Liver (tissue), 8 donors: ENCODE measurements at regions not wholly inside any gene's neighbourhood (a gene's known extent, or its start where the extent isn't known, plus 50 kb on each side); places are given as distances from the start of the nearest gene placed in this dataset.

Experiments
- DNase-seq: peaks from one replicate; pipeline ENCODE4 v3.0.0-alpha.2; 2017; ENCODE audit warnings: low spot score
- H3K27ac ChIP-seq, 2 donors: one replicate each; pipeline ENCODE4 v1.7.0; 2013; ENCODE audit warnings: inconsistent platforms in 2 of 2, low read length in 2 of 2, control low read depth in 1 of 2, low read depth in 1 of 2, mild to moderate bottlenecking in 1 of 2
- H3K27me3 ChIP-seq, 4 donors: one replicate each; pipeline versions ENCODE4 v1.6.1 to v1.7.0; 2013; ENCODE audit warnings: low read length in 3 of 4, inconsistent platforms in 1 of 4, mild to moderate bottlenecking in 1 of 4, moderate library complexity in 1 of 4; ENCODE audit not compliant: control insufficient read depth in 4 of 4, insufficient read depth in 4 of 4
- H3K36me3 ChIP-seq, 4 donors: one replicate each; pipeline versions ENCODE4 v1.6.1 to v1.7.0; 2013; ENCODE audit warnings: low read length in 3 of 4, mild to moderate bottlenecking in 3 of 4, low read depth in 1 of 4, moderate library complexity in 1 of 4; ENCODE audit not compliant: control insufficient read depth in 4 of 4, insufficient read depth in 3 of 4
- H3K4me1 ChIP-seq, 4 donors: one replicate each; pipeline versions ENCODE4 v1.6.1 to v1.7.0; 2013; ENCODE audit warnings: low read length in 3 of 4, mild to moderate bottlenecking in 3 of 4, moderate library complexity in 1 of 4; ENCODE audit not compliant: control insufficient read depth in 4 of 4, insufficient read depth in 4 of 4
- H3K4me3 ChIP-seq, 3 donors: one replicate each; pipeline versions ENCODE4 v1.6.1 to v1.7.0; 2013; ENCODE audit warnings: low read length in 3 of 3, control low read depth in 1 of 3, low read depth in 1 of 3, mild to moderate bottlenecking in 1 of 3
- H3K9ac ChIP-seq, 2 donors: one replicate each; pipeline ENCODE4 v1.7.0; 2013; ENCODE audit warnings: low read length in 2 of 2, mild to moderate bottlenecking in 2 of 2, moderate library complexity in 2 of 2, control low read depth in 1 of 2, low read depth in 1 of 2
- H3K9me3 ChIP-seq, 4 donors: one replicate each; pipeline versions ENCODE4 v1.6.1 to v1.7.0; 2013; ENCODE audit warnings: low read length in 3 of 4; ENCODE audit not compliant: control insufficient read depth in 4 of 4
- ATF3 ChIP-seq: IDR thresholded peaks from 2 replicates; pipeline ENCODE4 v1.6.1; 2016; ENCODE audit warnings: antibody characterized with exemption
- EGR1 ChIP-seq, 2 donors: IDR thresholded peaks; 2 replicates each; pipeline ENCODE4 v1.6.1; 2016 to 2018; ENCODE audit warnings: antibody characterized with exemption in 2 of 2, low read depth in 2 of 2
- FOXA2 ChIP-seq: IDR thresholded peaks from 2 replicates; pipeline ENCODE4 v1.6.1; 2016; ENCODE audit warnings: antibody characterized with exemption
- GABPA ChIP-seq, 2 donors: IDR thresholded peaks in 1 of 2; conservative IDR thresholded peaks in 1 of 2; 2 replicates each; pipeline ENCODE4 v1.6.1; 2016; ENCODE audit warnings: antibody characterized with exemption in 2 of 2, mild to moderate bottlenecking in 1 of 2, moderate library complexity in 1 of 2
- HNF4A ChIP-seq, 2 donors: conservative IDR thresholded peaks; 2 replicates each; pipeline ENCODE4 v1.6.1; 2016; ENCODE audit warnings: antibody characterized with exemption in 2 of 2, mild to moderate bottlenecking in 2 of 2
- HNF4G ChIP-seq: IDR thresholded peaks from 2 replicates; pipeline ENCODE4 v1.6.1; 2016; ENCODE audit warnings: antibody characterized with exemption
- JUND ChIP-seq, 2 donors: IDR thresholded peaks; 2 replicates each; pipeline ENCODE4 v1.6.1; 2016; ENCODE audit warnings: antibody characterized with exemption in 2 of 2
- MAX ChIP-seq: IDR thresholded peaks from 2 replicates; pipeline ENCODE4 v1.6.1; 2016; ENCODE audit warnings: antibody characterized with exemption
- NR2F2 ChIP-seq: IDR thresholded peaks from 2 replicates; pipeline ENCODE4 v1.6.1; 2016; ENCODE audit warnings: antibody characterized with exemption
- RAD21 ChIP-seq, 2 donors: IDR thresholded peaks; 2 replicates each; pipeline ENCODE4 v1.6.1; 2016; ENCODE audit warnings: antibody characterized with exemption in 2 of 2, mild to moderate bottlenecking in 2 of 2
- RXRA ChIP-seq, 2 donors: IDR thresholded peaks; 2 replicates each; pipeline ENCODE4 v1.6.1; 2017 to 2018; ENCODE audit warnings: antibody characterized with exemption in 2 of 2, mild to moderate bottlenecking in 1 of 2
- SP1 ChIP-seq: IDR thresholded peaks from 2 replicates; pipeline ENCODE4 v1.6.1; 2018; ENCODE audit warnings: antibody characterized with exemption, mild to moderate bottlenecking
- TAF1 ChIP-seq: conservative IDR thresholded peaks from 2 replicates; pipeline ENCODE4 v1.6.1; 2016; ENCODE audit warnings: antibody characterized with exemption, mild to moderate bottlenecking
- YY1 ChIP-seq: IDR thresholded peaks from 2 replicates; pipeline ENCODE4 v1.6.1; 2016; ENCODE audit warnings: antibody characterized with exemption, mild to moderate bottlenecking
- WGBS: extraction: QIAGEN DNeasy Blood & Tissue Kit; methylation state at CpG from one replicate; pipeline ENCODE4 v1.1.7; 2013; 5-methylcytosine and 5-hydroxymethylcytosine counted together
- TF ChIP-seq, protein P1 (sequence below): IDR thresholded peaks from 2 replicates; pipeline ENCODE4 v1.6.1; 2016; ENCODE audit warnings: antibody characterized with exemption
- TF ChIP-seq, protein P2 (sequence below): fragments of 150-350 bp; IDR thresholded peaks from 2 replicates; pipeline ENCODE4 v1.5.1; 2017; ENCODE audit warnings: improper control_type of control experiment, low read depth, low read length; ENCODE audit not compliant: missing input control
- TF ChIP-seq, protein P3 (sequence below): IDR thresholded peaks from 2 replicates; pipeline ENCODE4 v1.6.1; 2016; ENCODE audit warnings: antibody characterized with exemption, mild to moderate bottlenecking
- donor health status: healthy.
- donor health status: healthy.
- donor health status: healthy.
- donor health status: healthy.
- donor health status: healthy.

- no peak for DNase-seq
- no peaks in the 10 kb centered on the region for H3K9me3 ChIP-seq
- H3K27ac ChIP-seq = no peak overlapping the region
- H3K27me3 ChIP-seq = no peaks in the 10 kb centered on the region
- no peaks in the 10 kb centered on the region for H3K36me3 ChIP-seq
- TF ChIP-seq HNF4G (no peak), NR2F2 (no peak), YY1 (no peak), GABPA (IDR thresholded peaks at IDR 0.05 in 1 of 2, conservative IDR thresholded peaks at IDR 0.05 in 1 of 2) (no peak), ATF3 (no peak), EGR1 (IDR thresholded peaks at IDR 0.05; ENCODE audit: low read depth in 2 of 2) (no peak), HNF4A (conservative IDR thresholded peaks at IDR 0.05) (no peak), JUND (IDR thresholded peaks at IDR 0.05) (no peak), TAF1 (no peak), RXRA (IDR thresholded peaks at IDR 0.05) (no peak), SP1 (no peak), MAX (no peak), FOXA2 (no peak), RAD21 (IDR thresholded peaks at IDR 0.05) (no peak)
- TF ChIP-seq, protein P1, sequence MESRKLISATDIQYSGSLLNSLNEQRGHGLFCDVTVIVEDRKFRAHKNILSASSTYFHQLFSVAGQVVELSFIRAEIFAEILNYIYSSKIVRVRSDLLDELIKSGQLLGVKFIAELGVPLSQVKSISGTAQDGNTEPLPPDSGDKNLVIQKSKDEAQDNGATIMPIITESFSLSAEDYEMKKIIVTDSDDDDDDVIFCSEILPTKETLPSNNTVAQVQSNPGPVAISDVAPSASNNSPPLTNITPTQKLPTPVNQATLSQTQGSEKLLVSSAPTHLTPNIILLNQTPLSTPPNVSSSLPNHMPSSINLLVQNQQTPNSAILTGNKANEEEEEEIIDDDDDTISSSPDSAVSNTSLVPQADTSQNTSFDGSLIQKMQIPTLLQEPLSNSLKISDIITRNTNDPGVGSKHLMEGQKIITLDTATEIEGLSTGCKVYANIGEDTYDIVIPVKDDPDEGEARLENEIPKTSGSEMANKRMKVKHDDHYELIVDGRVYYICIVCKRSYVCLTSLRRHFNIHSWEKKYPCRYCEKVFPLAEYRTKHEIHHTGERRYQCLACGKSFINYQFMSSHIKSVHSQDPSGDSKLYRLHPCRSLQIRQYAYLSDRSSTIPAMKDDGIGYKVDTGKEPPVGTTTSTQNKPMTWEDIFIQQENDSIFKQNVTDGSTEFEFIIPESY = no peak
- TF ChIP-seq, protein P2, sequence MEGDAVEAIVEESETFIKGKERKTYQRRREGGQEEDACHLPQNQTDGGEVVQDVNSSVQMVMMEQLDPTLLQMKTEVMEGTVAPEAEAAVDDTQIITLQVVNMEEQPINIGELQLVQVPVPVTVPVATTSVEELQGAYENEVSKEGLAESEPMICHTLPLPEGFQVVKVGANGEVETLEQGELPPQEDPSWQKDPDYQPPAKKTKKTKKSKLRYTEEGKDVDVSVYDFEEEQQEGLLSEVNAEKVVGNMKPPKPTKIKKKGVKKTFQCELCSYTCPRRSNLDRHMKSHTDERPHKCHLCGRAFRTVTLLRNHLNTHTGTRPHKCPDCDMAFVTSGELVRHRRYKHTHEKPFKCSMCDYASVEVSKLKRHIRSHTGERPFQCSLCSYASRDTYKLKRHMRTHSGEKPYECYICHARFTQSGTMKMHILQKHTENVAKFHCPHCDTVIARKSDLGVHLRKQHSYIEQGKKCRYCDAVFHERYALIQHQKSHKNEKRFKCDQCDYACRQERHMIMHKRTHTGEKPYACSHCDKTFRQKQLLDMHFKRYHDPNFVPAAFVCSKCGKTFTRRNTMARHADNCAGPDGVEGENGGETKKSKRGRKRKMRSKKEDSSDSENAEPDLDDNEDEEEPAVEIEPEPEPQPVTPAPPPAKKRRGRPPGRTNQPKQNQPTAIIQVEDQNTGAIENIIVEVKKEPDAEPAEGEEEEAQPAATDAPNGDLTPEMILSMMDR = no peak
- TF ChIP-seq, protein P3, sequence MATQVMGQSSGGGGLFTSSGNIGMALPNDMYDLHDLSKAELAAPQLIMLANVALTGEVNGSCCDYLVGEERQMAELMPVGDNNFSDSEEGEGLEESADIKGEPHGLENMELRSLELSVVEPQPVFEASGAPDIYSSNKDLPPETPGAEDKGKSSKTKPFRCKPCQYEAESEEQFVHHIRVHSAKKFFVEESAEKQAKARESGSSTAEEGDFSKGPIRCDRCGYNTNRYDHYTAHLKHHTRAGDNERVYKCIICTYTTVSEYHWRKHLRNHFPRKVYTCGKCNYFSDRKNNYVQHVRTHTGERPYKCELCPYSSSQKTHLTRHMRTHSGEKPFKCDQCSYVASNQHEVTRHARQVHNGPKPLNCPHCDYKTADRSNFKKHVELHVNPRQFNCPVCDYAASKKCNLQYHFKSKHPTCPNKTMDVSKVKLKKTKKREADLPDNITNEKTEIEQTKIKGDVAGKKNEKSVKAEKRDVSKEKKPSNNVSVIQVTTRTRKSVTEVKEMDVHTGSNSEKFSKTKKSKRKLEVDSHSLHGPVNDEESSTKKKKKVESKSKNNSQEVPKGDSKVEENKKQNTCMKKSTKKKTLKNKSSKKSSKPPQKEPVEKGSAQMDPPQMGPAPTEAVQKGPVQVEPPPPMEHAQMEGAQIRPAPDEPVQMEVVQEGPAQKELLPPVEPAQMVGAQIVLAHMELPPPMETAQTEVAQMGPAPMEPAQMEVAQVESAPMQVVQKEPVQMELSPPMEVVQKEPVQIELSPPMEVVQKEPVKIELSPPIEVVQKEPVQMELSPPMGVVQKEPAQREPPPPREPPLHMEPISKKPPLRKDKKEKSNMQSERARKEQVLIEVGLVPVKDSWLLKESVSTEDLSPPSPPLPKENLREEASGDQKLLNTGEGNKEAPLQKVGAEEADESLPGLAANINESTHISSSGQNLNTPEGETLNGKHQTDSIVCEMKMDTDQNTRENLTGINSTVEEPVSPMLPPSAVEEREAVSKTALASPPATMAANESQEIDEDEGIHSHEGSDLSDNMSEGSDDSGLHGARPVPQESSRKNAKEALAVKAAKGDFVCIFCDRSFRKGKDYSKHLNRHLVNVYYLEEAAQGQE = no peak
- no peaks in the 10 kb centered on the region for H3K4me1 ChIP-seq
- no peak overlapping the region for H3K4me3 ChIP-seq
- no peak overlapping the region for H3K9ac ChIP-seq
- 60% methylated on average over 4 of the region's 4 CpGs for WGBS
These were observed 183.4 kb downstream of the MACC1 start for GRCh38 chr7:20033621-20034400.
